ENCODE measurements at regions not wholly inside any gene's neighbourhood (a gene's known extent, or its start where the extent isn't known, plus 50 kb on each side); places are given as distances from the start of the nearest gene placed in this dataset.

DNA sequence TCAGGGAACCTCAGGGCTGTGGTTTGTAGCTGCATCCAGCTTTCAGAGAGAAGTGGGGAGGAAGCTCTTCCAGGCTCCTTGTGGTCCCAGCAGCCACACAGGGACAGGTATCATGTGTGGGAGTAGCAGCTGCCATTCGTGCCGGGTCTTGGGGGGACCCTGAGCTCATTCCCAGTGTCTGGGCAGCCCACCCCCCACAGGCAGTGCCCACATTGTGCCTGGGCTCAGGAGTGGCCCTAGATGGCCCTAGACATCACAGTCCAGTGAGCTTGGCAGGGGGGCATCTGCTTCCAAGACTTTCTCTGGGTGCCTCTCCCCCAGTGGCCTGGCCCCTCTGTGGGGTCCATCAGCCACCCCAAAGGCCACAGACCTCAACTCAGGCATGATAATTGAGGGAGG lies 619.7 kb downstream of the BRD1 start:
- H3K4me1 Mint-ChIP-seq (ENCODE audit: low read depth): no peaks in the 10 kb centered on the region
- H3K4me3 Mint-ChIP-seq: no peak overlapping the region
- H3K9me3 Mint-ChIP-seq: no peaks in the 10 kb centered on the region
- H3K36me3 Mint-ChIP-seq (ENCODE audit: insufficient read depth in 2 of 2): no peaks in the 10 kb centered on the region
- ATAC-seq (replicated peaks in 1 of 2): no peak
- no peak overlapping the region for H3K27ac Mint-ChIP-seq
- H3K27me3 Mint-ChIP-seq (ENCODE audit: low read depth): no peaks in the 10 kb centered on the region
- DNase-seq: no peak

DNA sequence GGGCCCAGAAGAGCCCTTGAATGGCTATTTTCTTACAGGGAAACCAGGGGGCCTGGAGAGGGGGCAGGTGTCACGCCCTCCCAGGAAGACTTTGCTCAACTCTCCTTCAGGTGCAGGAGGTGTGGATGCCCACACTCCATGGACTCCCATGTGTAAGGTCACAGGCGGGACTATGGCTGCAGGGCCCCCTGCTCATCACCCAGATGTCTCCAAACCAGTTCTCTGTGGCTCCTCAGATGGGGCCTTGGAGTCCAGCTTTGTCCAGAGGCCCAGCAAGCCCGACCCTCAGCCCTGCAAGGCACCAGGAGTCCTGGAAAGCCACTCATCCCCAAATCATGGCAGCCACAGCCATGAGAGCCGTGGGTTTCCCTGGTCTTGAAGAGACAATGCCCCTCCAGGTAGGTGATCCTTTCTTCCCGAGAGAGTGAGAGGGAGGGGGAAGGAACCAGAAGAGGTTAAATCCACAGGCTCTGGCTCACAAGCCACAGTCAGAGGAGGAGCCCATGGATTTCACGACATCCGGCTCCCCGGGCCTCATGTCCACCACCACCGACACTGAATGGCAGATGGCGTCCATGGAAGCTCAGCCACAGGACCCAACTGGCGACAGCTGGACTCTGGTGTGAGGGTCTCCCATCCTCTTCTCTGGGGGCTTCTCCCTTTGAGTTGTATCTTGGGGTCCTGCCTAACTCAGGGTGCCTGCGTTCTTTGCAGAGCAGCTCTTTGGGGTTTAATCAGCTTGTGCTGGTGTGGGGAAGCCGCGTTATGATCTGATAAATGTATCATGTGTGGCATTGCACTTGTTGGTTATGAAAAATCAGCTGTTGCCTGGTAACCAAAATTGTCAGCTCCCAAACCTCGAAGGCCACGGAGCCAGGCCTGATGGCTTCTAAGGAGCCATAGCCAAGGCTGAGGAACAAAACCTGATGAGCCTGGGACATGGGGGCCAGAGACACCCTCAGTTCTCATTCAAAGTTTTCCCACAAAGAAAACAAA lies 620.4 kb downstream of the BRD1 start:
- Mint-ChIP-seq H3K4me3 (no peak overlapping the region), H3K27me3 (ENCODE audit: low read depth) (no peaks in the 10 kb centered on the region), H3K9me3 (no peaks in the 10 kb centered on the region), H3K36me3 (ENCODE audit: insufficient read depth in 2 of 2) (no peaks in the 10 kb centered on the region), H3K27ac (no peak overlapping the region), H3K4me1 (ENCODE audit: low read depth) (no peaks in the 10 kb centered on the region)
- no peak for ATAC-seq (replicated peaks in 1 of 2)
- no peak for DNase-seq

DNA sequence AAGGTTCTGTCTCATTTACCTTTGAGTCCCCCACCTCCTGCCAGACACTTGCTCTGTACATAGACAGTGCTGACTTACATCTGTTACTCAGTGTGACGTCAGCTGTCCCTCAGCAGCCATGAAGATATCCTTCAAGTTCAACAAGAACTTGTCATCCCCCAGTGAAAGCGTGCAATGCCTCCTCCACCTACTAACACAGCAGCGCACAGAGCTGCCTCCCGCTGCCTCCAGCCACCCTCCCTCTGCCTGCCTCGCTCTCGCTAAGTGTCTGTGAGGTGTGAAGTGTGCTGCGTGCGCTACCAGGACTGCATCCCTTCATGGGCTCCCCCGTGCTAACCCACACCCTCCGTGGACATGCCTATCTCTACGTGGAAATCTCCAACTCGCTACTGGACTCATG lies 621.4 kb downstream of the BRD1 start:
- Mint-ChIP-seq H3K9me3 (no peaks in the 10 kb centered on the region), H3K4me3 (no peak overlapping the region), H3K27me3 (ENCODE audit: low read depth) (no peaks in the 10 kb centered on the region), H3K27ac (no peak overlapping the region), H3K36me3 (ENCODE audit: insufficient read depth in 2 of 2) (no peaks in the 10 kb centered on the region), H3K4me1 (ENCODE audit: low read depth) (no peaks in the 10 kb centered on the region)
- DNase-seq (no peak), ATAC-seq (replicated peaks in 1 of 2) (no peak)

DNA sequence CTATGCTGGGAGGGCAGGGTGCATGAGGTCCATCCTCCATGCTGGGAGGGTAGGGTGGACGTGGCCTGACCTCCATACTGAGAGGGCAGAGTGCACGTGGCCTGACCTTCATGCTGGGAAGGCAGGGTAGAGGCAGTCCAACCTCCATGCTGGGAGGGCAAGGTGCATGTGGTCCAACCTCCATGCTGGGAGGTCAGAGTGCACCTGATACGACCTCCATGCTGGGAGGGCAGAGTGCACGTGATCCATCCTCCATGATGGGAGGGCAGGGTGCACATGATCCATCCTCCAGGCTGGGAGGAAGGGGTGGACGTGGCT lies 622.2 kb downstream of the BRD1 start:
- H3K36me3 Mint-ChIP-seq (ENCODE audit: insufficient read depth in 2 of 2): no peaks in the 10 kb centered on the region
- H3K27me3 Mint-ChIP-seq (ENCODE audit: low read depth): no peaks in the 10 kb centered on the region
- DNase-seq (no peak), ATAC-seq (replicated peaks in 1 of 2) (no peak)
- H3K27ac Mint-ChIP-seq: no peak overlapping the region
- no peaks in the 10 kb centered on the region for H3K4me1 Mint-ChIP-seq (ENCODE audit: low read depth)
- no peaks in the 10 kb centered on the region for H3K9me3 Mint-ChIP-seq
- no peak overlapping the region for H3K4me3 Mint-ChIP-seq

DNA sequence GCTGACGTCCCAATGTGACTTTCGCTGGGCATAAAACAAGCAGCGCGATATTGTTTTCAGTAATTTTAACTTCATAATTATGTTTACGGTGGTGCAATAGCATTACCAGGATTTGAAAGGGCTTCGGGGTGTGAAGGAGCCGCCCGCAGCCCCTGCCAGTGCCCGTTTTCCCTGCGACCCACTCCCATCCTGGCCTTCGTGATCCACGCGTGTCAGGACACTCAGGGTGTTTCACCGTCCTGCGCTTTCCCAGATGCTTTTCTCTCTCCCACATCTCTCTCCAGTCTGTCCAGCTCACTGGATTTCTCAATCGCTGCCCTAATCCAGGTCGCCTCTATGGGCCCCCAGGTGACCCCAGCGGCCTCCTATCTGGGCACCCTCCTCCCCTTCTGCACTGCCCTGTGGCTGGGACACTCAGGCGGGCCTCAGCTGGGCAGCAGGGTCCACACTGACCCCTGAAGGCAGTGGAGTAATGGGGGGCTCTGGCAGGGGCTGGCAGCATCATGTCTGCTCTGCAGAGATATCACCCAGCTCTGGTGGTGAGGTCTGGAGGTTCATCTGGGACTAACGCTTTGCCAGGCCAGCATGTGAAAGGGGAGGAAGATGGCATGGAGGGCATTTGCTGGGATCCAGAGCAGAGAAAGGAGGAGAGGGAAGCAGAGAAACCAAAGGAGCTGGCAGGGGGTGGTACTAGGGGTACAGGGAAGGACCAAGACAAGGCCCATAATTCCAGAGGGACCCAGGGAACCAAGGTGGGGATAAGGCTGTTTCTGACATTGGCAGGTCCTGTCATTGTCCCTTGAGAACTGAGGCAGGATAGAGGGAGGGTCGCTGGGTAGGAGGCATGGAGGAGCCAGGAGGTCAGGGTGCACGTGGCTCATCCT lies 622.8 kb downstream of the BRD1 start:
- H3K27ac Mint-ChIP-seq: no peak overlapping the region
- DNase-seq (no peak), ATAC-seq (replicated peaks in 1 of 2) (no peak)
- H3K36me3 Mint-ChIP-seq (ENCODE audit: insufficient read depth in 2 of 2): no peaks in the 10 kb centered on the region
- no peaks in the 10 kb centered on the region for H3K4me1 Mint-ChIP-seq (ENCODE audit: low read depth)
- no peaks in the 10 kb centered on the region for H3K27me3 Mint-ChIP-seq (ENCODE audit: low read depth)
- H3K4me3 Mint-ChIP-seq: no peak overlapping the region
- no peaks in the 10 kb centered on the region for H3K9me3 Mint-ChIP-seq

DNA sequence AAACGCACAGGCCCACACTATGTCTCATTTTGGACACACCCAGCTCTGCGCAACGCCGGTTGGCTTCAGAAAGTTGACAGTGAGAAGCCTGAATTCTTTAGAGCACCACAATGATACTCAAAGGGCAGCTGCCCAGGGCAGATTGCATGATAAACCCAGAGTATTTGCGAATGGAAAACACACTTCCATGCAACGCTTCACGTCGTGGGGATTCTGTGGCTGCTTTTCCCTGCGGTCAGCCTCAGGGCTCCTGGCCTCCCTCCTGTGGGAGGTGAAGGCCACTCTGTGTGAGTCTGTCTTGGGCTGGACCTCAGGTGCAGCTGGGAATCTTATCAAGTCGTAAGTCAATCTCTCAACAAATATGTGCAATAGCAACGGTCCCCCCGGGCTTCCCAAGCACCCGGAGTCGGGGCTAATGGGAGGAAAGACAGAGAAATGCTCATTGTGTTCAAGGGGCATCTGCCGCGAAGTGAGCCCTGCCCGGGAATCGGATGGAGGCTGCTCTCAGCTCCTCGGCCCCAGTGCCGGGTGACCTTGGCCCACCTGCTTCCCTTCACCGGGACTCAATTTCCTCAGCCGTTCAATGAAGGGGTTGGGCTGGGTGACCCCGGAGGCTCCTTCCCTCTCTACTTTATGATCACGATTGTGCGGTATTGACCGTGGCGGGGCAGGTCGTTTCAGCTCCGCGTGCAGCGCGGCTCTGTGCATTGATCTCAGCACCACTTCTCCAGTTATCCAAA lies 623.6 kb downstream of the BRD1 start:
- H3K27me3 Mint-ChIP-seq (ENCODE audit: low read depth): no peaks in the 10 kb centered on the region
- H3K4me3 Mint-ChIP-seq: no peak overlapping the region
- H3K9me3 Mint-ChIP-seq: no peaks in the 10 kb centered on the region
- ATAC-seq (replicated peaks in 1 of 2) (no peak), DNase-seq (no peak)
- H3K4me1 Mint-ChIP-seq (ENCODE audit: low read depth): no peaks in the 10 kb centered on the region
- H3K36me3 Mint-ChIP-seq (ENCODE audit: insufficient read depth in 2 of 2): no peaks in the 10 kb centered on the region
- no peak overlapping the region for H3K27ac Mint-ChIP-seq

DNA sequence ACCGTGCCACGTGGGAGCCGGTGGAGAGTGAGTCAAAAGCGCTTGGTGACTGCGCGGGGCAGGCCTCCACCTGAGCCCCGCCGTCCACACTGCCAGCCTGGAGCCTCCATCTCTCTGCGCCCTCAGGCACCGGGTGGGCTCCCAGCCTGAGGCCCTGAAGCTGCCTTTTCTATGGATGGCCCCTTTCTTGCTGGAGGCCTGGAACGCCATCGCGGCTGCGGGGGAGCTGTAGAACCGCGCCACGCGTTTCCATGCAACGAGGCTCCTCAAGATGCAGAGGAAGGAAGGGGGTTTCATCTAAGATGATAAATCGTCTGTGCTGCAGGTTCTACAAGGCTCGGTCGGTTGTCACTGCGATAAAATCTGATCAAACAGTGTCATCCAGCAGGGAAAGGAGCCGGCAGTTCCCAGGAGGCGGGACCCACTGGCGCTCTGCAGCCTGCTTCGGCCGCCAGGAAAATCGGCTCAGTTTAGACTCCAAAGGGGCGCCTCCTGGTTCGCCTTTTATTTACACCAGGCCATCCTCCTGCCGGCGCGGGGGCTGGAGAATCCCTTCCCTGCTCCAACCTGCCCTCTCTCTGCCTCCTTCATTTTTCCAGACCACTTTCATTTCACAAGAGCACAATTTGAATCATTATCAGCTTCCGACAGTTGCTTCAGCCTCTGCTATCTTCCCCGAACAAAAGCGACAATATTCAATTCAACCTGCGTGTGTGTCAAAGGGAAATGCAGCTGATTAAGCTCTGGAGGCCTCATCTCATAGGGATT lies 624.4 kb downstream of the BRD1 start:
- no peaks in the 10 kb centered on the region for H3K9me3 Mint-ChIP-seq
- no peaks in the 10 kb centered on the region for H3K27me3 Mint-ChIP-seq (ENCODE audit: low read depth)
- no peak overlapping the region for H3K4me3 Mint-ChIP-seq
- ATAC-seq (replicated peaks in 1 of 2): no peak
- no peaks in the 10 kb centered on the region for H3K4me1 Mint-ChIP-seq (ENCODE audit: low read depth)
- no peak for DNase-seq
- H3K36me3 Mint-ChIP-seq (ENCODE audit: insufficient read depth in 2 of 2): no peaks in the 10 kb centered on the region
- no peak overlapping the region for H3K27ac Mint-ChIP-seq

DNA sequence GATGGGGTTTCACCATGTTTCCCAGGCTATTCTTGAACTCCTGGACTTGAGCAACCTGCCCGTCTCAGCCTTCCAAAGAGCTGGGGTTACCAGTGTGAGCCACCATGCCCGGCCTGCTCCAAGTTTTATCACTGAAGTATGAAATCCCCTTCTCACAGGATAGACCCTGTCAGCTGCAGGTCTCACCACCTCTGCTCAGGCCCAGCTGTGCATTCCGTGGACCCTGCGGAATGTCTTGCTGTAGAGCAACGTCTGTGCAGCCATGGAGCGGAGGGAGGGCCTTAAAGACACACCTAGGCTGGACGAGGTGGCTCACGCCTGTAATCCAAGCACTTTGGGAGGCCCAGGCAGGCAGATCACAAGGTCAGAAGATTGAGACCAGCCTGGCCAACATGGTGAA lies 625.4 kb downstream of the BRD1 start:
- ATAC-seq (replicated peaks in 1 of 2) (no peak), DNase-seq (no peak)
- Mint-ChIP-seq H3K27me3 (ENCODE audit: low read depth) (no peaks in the 10 kb centered on the region), H3K36me3 (ENCODE audit: insufficient read depth in 2 of 2) (no peaks in the 10 kb centered on the region), H3K4me1 (ENCODE audit: low read depth) (no peaks in the 10 kb centered on the region), H3K9me3 (no peaks in the 10 kb centered on the region), H3K4me3 (no peak overlapping the region), H3K27ac (no peak overlapping the region)

DNA sequence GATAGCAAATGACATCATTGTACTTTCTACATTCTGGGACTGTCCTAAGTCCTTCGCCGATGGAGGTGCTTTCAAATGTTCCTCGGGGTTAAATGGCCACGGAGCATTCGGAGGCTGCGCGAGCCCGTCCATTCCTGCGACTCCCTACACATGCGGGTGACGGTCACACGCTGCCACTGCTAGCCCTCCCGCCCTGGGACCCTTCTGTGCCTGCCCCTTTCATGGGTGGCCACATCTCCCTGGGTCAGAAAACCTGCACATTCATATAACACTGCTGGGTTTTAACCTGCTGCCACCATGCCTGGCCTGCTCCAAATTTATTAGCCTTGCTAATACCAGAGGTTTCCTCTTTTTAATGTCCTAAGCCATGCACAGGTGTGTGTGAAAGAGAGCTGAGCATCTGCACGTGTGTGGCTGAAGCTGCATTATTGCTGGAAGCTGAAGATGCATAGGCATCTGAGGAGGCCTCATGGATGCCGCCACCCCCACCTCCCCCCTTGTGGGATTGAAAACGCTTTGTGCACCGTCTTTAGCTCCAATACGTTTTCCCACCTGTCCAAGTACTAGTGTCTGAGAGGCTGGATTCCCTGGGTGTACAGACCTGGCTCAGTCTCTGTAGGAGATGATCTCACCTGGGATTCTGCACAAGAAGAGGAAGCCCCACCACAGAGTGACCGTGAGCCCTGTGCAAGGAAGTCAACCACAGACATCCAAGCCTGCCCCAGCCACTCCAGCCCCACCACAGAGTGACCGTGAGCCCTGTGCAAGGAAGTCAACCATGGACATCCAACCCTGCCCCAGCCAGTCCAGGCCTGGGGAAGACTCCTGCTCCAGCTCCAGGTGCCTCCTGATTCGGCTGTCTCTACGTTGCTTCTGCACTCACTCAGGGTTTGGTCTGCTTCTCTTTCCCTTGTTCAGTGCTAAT lies 626.4 kb downstream of the BRD1 start:
- Mint-ChIP-seq H3K36me3 (ENCODE audit: insufficient read depth in 2 of 2) (no peaks in the 10 kb centered on the region), H3K4me1 (ENCODE audit: low read depth) (no peaks in the 10 kb centered on the region), H3K4me3 (no peak overlapping the region), H3K27me3 (ENCODE audit: low read depth) (no peaks in the 10 kb centered on the region), H3K27ac (no peak overlapping the region), H3K9me3 (no peaks in the 10 kb centered on the region)
- no peak for DNase-seq
- ATAC-seq (replicated peaks in 1 of 2): no peak

DNA sequence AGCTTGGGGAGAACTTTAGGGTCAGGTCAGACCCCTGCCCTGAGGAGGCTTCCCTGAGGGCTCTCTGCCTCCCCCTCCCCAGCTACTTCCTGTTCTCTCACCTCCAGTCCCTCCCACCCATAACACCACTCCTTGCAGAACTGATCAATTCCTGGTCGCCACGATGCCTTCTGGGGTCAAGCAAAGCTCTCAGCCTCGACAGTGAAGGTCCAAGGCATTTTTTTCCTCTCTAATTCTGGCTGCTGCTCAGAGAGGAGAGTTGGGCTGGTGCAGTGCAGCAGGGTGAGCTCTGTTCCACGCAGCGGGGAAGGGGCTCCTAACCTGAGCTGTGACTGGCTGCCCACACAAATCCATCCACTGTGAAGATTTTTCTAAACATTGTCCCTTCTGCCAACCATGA lies 628.4 kb downstream of the BRD1 start:
- Mint-ChIP-seq H3K9me3 (no peaks in the 10 kb centered on the region), H3K27me3 (ENCODE audit: low read depth) (no peaks in the 10 kb centered on the region), H3K36me3 (ENCODE audit: insufficient read depth in 2 of 2) (no peaks in the 10 kb centered on the region), H3K4me1 (ENCODE audit: low read depth) (no peaks in the 10 kb centered on the region), H3K4me3 (no peak overlapping the region), H3K27ac (no peak overlapping the region)
- no peak for DNase-seq
- ATAC-seq (replicated peaks in 1 of 2): no peak

DNA sequence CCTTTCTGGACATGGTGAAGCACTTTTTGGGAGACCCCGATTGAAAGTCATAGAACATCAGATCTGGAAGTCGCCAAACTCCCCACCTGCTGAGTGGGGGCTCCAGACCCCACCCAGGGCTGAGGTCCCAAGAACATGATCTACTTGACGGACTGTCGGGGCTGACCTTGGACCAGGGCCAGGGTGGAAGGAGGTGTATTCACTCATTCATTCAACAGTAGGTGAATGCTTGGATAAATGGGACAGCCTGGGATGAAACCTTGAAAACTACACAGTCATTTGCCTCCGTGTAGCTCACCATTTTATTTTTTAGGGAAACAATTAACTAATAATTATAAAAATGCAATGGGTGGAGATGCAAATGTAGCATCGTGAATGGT lies 629.0 kb downstream of the BRD1 start:
- H3K4me3 Mint-ChIP-seq: no peak overlapping the region
- no peaks in the 10 kb centered on the region for H3K27me3 Mint-ChIP-seq (ENCODE audit: low read depth)
- H3K36me3 Mint-ChIP-seq (ENCODE audit: insufficient read depth in 2 of 2): no peaks in the 10 kb centered on the region
- H3K27ac Mint-ChIP-seq: no peak overlapping the region
- no peaks in the 10 kb centered on the region for H3K4me1 Mint-ChIP-seq (ENCODE audit: low read depth)
- ATAC-seq (replicated peaks in 1 of 2) (no peak), DNase-seq (no peak)
- H3K9me3 Mint-ChIP-seq: no peaks in the 10 kb centered on the region
